ENCODE measurements at regions not wholly inside any gene's neighbourhood (a gene's known extent, or its start where the extent isn't known, plus 50 kb on each side); places are given as distances from the start of the nearest gene placed in this dataset.

DNA sequence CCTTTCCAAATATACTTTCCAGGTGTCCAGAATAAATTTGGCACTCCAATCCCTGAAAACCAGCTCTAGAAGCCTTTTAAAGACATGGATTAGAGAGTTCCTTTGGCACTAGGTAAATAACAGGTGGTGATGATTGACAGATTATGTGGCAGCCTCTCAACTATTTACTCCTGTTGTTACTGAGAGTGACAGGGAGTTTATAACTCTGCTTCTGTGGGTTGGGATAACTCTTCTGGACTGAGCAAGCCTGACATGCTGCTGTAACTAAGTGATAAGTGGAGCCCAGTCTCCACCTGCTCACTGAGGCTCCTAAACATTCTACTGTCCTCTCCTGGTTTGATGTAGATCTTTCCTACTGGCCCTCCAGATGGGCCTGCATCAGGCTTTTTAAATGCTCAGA lies 693.2 kb upstream of the FTMT start:
- TF ChIP-seq POLR2A (IDR thresholded peaks at IDR 0.05): no peak
- TF ChIP-seq, protein P1, sequence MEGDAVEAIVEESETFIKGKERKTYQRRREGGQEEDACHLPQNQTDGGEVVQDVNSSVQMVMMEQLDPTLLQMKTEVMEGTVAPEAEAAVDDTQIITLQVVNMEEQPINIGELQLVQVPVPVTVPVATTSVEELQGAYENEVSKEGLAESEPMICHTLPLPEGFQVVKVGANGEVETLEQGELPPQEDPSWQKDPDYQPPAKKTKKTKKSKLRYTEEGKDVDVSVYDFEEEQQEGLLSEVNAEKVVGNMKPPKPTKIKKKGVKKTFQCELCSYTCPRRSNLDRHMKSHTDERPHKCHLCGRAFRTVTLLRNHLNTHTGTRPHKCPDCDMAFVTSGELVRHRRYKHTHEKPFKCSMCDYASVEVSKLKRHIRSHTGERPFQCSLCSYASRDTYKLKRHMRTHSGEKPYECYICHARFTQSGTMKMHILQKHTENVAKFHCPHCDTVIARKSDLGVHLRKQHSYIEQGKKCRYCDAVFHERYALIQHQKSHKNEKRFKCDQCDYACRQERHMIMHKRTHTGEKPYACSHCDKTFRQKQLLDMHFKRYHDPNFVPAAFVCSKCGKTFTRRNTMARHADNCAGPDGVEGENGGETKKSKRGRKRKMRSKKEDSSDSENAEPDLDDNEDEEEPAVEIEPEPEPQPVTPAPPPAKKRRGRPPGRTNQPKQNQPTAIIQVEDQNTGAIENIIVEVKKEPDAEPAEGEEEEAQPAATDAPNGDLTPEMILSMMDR (IDR thresholded peaks at IDR 0.05): no peak

Measured in Peyer's patch (tissue), 4 donors.